WI38 (cell line): ENCODE measurements at regions not wholly inside any gene's neighbourhood (a gene's known extent, or its start where the extent isn't known, plus 50 kb on each side); places are given as distances from the start of the nearest gene placed in this dataset.

Experiments
- H3K4me3 ChIP-seq: 2 replicates; pipeline ENCODE4 v1.5.1; 2011; ENCODE audit warnings: low read depth, mild to moderate bottlenecking, control low read depth, low read length
- TF ChIP-seq, protein P1 (sequence below): IDR thresholded peaks from 2 replicates; pipeline ENCODE4 v1.5.1; 2012; ENCODE audit warnings: low read depth, mild to moderate bottlenecking, control low read depth, low read length

GRCh38 chr3:161600173-161600572 is 103.6 kb downstream of the OTOL1 start:
- H3K4me3 ChIP-seq: no peak overlapping the region
- TF ChIP-seq, protein P1, sequence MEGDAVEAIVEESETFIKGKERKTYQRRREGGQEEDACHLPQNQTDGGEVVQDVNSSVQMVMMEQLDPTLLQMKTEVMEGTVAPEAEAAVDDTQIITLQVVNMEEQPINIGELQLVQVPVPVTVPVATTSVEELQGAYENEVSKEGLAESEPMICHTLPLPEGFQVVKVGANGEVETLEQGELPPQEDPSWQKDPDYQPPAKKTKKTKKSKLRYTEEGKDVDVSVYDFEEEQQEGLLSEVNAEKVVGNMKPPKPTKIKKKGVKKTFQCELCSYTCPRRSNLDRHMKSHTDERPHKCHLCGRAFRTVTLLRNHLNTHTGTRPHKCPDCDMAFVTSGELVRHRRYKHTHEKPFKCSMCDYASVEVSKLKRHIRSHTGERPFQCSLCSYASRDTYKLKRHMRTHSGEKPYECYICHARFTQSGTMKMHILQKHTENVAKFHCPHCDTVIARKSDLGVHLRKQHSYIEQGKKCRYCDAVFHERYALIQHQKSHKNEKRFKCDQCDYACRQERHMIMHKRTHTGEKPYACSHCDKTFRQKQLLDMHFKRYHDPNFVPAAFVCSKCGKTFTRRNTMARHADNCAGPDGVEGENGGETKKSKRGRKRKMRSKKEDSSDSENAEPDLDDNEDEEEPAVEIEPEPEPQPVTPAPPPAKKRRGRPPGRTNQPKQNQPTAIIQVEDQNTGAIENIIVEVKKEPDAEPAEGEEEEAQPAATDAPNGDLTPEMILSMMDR: no peak

DNA sequence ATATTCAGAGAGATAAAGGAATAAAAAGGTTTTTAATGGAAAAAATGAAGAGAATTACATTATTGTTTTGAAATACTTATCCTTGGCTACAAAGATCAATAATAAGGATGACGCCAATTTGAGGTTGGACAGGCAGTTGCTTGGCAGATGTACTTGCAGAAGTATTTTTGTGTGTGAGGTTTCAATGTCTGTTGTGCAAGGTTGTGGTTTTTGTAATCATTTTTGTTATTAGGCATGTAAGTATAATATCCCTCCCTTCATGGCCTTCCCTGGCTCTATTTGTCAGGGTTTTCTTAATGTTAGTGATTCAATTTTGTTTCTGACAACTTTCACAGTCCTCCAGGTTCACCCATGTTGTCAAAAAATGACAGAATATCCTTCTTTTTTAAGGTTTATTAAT is 105.9 kb downstream of the OTOL1 start:
- TF ChIP-seq, protein P1: no peak
- no peak overlapping the region for H3K4me3 ChIP-seq

DNA sequence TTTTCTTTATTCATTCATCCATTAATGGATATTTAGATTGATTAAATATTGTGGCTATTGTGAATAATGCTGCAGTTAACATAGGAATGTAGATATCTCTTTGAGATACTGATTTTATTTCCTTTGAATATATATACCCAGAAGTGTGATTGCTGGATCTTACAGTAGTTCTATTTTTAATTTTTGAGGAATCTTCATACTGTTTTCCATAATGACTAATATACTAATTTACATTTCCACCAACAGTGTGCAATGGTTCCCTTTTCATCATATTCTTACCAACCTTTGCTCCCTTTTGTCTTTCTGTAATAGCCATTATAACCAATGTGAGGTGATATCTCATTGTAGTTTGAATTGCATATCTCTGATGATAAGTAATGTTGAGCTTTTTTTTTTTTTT is 106.3 kb downstream of the OTOL1 start:
- no peak overlapping the region for H3K4me3 ChIP-seq
- TF ChIP-seq, protein P1: no peak

GRCh38 chr3:161607056-161607455 is 110.4 kb downstream of the OTOL1 start:
- H3K4me3 ChIP-seq: no peak overlapping the region

GRCh38 chr3:161619351-161619750 is 122.7 kb downstream of the OTOL1 start:
- H3K4me3 ChIP-seq: no peak overlapping the region
- TF ChIP-seq, protein P1: no peak

More at GRCh38 chr3:161607056-161607455, 110.4 kb downstream of the OTOL1 start:
- TF ChIP-seq, protein P1: no peak

- TF ChIP-seq, protein P1: no peak
Observed at GRCh38 chr3:161630794-161631193, 134.2 kb downstream of the OTOL1 start.

DNA sequence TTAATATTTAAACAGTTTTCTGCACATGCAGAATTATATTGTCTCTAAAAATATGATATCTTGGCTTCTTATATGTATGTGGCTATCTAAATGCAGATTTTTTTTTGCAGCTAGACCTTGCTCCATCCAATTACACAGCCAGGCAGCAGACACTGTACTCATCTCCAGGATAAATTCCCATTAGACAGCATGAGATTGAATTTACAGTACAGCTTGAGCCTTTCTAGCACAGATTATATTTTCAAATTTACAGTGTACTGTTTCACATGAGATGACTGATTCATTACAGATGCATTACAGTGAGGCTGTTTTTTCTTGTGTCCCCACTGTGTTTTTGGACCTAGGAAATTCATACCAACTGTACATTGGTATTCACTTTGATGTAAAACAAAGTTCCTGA is 134.9 kb downstream of the OTOL1 start:
- H3K4me3 ChIP-seq: no peak overlapping the region
- TF ChIP-seq, protein P1: no peak

More at GRCh38 chr3:161630794-161631193, 134.2 kb downstream of the OTOL1 start:
- H3K4me3 ChIP-seq: no peak overlapping the region
